Mesenchymal stem cell (in vitro differentiated cells and primary cell): ENCODE measurements at regions not wholly inside any gene's neighbourhood (a gene's known extent, or its start where the extent isn't known, plus 50 kb on each side); places are given as distances from the start of the nearest gene placed in this dataset.

Experiments used
- DNase-seq: peaks from one replicate; pipeline ENCODE4 v3.0.0-alpha.2; 2013
- H2AFZ ChIP-seq: one replicate; pipeline ENCODE4 v1.6.1; 2013; ENCODE audit warnings: low read depth, mild to moderate bottlenecking, control low read depth, inconsistent platforms, low read length, moderate library complexity
- H2AK5ac ChIP-seq: 2 replicates; pipeline ENCODE4 v1.6.1; 2013; ENCODE audit warnings: low read length, moderate library complexity, mild to moderate bottlenecking, inconsistent platforms; ENCODE audit not compliant: severe bottlenecking
- H2BK120ac ChIP-seq: one replicate; pipeline ENCODE4 v1.6.1; 2013; ENCODE audit warnings: low read depth, mild to moderate bottlenecking, inconsistent platforms, low read length, moderate library complexity
- H2BK12ac ChIP-seq, 2 experiments: one replicate each; pipeline ENCODE4 v1.6.1; 2013; ENCODE audit warnings: inconsistent platforms in 2 of 2, low read length in 2 of 2, mild to moderate bottlenecking in 2 of 2, moderate library complexity in 2 of 2, control low read depth in 1 of 2
- H2BK15ac ChIP-seq: one replicate; pipeline ENCODE4 v1.6.1; 2013; ENCODE audit warnings: mild to moderate bottlenecking, low read depth, inconsistent platforms; ENCODE audit not compliant: poor library complexity, severe bottlenecking
- H2BK5ac ChIP-seq: 2 replicates; pipeline ENCODE4 v1.6.1; 2013; ENCODE audit warnings: low read depth, mild to moderate bottlenecking, low read length, control low read depth, inconsistent platforms; ENCODE audit not compliant: poor library complexity, severe bottlenecking
- H3K14ac ChIP-seq, 2 experiments: one replicate each; pipeline ENCODE4 v1.6.1; 2013; ENCODE audit warnings: inconsistent platforms in 2 of 2, low read length in 2 of 2, control low read depth in 1 of 2, mild to moderate bottlenecking in 1 of 2, moderate library complexity in 1 of 2
- H3K18ac ChIP-seq, 2 experiments: one replicate each; pipeline ENCODE4 v1.6.1; 2013; ENCODE audit warnings: inconsistent platforms in 2 of 2, low read length in 2 of 2, control low read depth in 1 of 2, low read depth in 1 of 2, mild to moderate bottlenecking in 1 of 2
- H3K23ac ChIP-seq, 2 experiments: one replicate each; pipeline ENCODE4 v1.6.1; 2013; ENCODE audit warnings: inconsistent platforms in 2 of 2, low read length in 2 of 2, mild to moderate bottlenecking in 2 of 2, moderate library complexity in 2 of 2, control low read depth in 1 of 2
- H3K27ac ChIP-seq: 2 replicates; pipeline ENCODE4 v1.5.1; 2013; ENCODE audit warnings: mild to moderate bottlenecking, moderate library complexity, low read length, control low read depth, inconsistent platforms; ENCODE audit not compliant: poor library complexity, severe bottlenecking
- H3K27me3 ChIP-seq, 2 experiments: 2 replicates each; pipeline versions ENCODE4 v1.6.1 to v1.7.0; 2013; ENCODE audit warnings: low read length in 2 of 2, mild to moderate bottlenecking in 2 of 2, moderate library complexity in 2 of 2, control low read depth in 1 of 2, inconsistent platforms in 1 of 2; ENCODE audit not compliant: control insufficient read depth in 1 of 2, insufficient read depth in 1 of 2
- H3K36me3 ChIP-seq, 2 experiments: 2 replicates each; pipeline versions ENCODE4 v1.6.1 to v1.7.0; 2013; ENCODE audit warnings: low read length in 2 of 2, control low read depth in 1 of 2, inconsistent platforms in 1 of 2, low read depth in 1 of 2, mild to moderate bottlenecking in 1 of 2; ENCODE audit not compliant: insufficient read depth in 2 of 2, control insufficient read depth in 1 of 2
- H3K4ac ChIP-seq, 2 experiments: one replicate each; pipeline ENCODE4 v1.6.1; 2013; ENCODE audit warnings: inconsistent platforms in 2 of 2, low read length in 2 of 2, mild to moderate bottlenecking in 2 of 2, moderate library complexity in 2 of 2, control low read depth in 1 of 2, low read depth in 1 of 2
- H3K4me1 ChIP-seq: 2 replicates; pipeline ENCODE4 v1.6.1; 2013; ENCODE audit warnings: low read depth, low read length, control low read depth; ENCODE audit not compliant: control insufficient read depth, insufficient read depth
- H3K4me2 ChIP-seq: 2 replicates; pipeline ENCODE4 v1.6.1; 2013; ENCODE audit warnings: low read length, mild to moderate bottlenecking, inconsistent platforms; ENCODE audit not compliant: poor library complexity, severe bottlenecking
- H3K4me3 ChIP-seq, 2 experiments: 2 replicates each; pipeline versions ENCODE4 v1.5.1 to v1.7.0; 2013; ENCODE audit warnings: low read length in 2 of 2, mild to moderate bottlenecking in 2 of 2, control low read depth in 1 of 2, low read depth in 1 of 2; ENCODE audit not compliant: insufficient read depth in 1 of 2
- H3K79me1 ChIP-seq: replicated peaks from 2 replicates; pipeline ENCODE4 v1.6.1; 2013; ENCODE audit warnings: mild to moderate bottlenecking, control low read depth, low read length, inconsistent platforms; ENCODE audit not compliant: poor library complexity, severe bottlenecking
- H3K9ac ChIP-seq: 2 replicates; pipeline ENCODE4 v1.7.0; 2013; ENCODE audit warnings: mild to moderate bottlenecking, low read length, moderate library complexity
- H3K9me3 ChIP-seq: 2 replicates; pipeline ENCODE4 v1.7.0; 2013; ENCODE audit warnings: mild to moderate bottlenecking, low read length; ENCODE audit not compliant: control insufficient read depth
- H4K8ac ChIP-seq: one replicate; pipeline ENCODE4 v1.6.1; 2013; ENCODE audit warnings: inconsistent platforms, mild to moderate bottlenecking, low read length, moderate library complexity
- H4K91ac ChIP-seq: one replicate; pipeline ENCODE4 v1.6.1; 2013; ENCODE audit warnings: mild to moderate bottlenecking, low read length, inconsistent platforms
- WGBS: methylation state at CpG from one replicate; pipeline ENCODE4 v1.1.7; 2013; ENCODE audit warnings: mixed read lengths; 5-methylcytosine and 5-hydroxymethylcytosine counted together

DNA sequence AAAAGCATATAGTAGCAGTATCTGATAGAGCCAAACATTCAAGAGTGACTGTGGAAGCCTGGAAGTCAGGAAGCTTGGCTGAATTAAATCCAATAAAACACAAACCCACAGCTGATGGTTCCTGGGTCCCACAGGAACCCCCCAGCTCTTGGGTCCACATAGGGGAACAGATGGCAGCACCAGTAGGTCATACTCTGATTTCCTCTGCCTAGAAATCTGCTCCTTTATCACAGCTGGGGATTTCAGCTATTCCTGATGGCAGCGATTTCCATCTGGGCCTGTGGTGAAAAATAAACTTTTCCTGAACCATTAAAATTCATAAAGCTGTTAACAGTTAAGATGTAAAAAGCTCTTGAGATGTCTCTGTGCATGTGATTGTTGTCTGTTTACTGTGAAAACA is 202.0 kb upstream of the FRMD6 start:
- DNase-seq = no peak
- Histone ChIP-seq H3K14ac (no peak overlapping the region), H2BK12ac (peak overlapping the region in 1 of 2 experiments; percentile 30), H3K9me3 (no peaks in the 10 kb centered on the region), H4K8ac (no peak overlapping the region), H3K4me1 (peaks cover 7% of the 10 kb centered on the region), H3K9ac (no peak overlapping the region), H2AK5ac (peak overlapping the region; percentile 46), H3K36me3 (no peaks in the 10 kb centered on the region), H3K4ac (no peak overlapping the region), H2BK120ac (no peak overlapping the region), H2BK5ac (no peak overlapping the region), H3K4me2 (no peak overlapping the region), H3K27ac (no peak overlapping the region), H3K79me1 (no peaks in the 10 kb centered on the region), H3K27me3 (no peaks in the 10 kb centered on the region), H3K18ac (no peak overlapping the region), H3K4me3 (no peak overlapping the region), H2BK15ac (no peak overlapping the region), H3K23ac (no peak overlapping the region), H4K91ac (no peak overlapping the region), H2AFZ (no peak overlapping the region)
- no CpG with 5 or more reads among the region's 1 CpG for WGBS

DNA sequence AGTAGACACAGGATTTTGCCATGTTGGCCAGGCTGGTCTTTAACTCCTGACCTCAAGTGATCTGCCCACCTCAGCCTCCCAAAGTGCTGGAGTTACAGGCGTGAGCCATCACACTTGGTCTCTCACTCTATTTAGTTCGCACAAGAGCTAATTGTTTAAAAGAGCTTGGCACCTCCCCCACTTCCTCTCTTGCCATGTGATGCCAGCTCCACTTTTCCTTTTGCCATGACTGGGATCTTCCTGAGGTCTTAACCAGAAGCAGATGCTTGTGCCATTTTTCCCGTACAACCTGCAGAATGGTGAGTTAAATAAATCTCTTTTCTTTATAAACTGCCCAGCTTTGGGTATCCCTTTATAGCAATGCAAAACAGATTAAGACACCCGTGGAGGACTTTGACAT is 200.1 kb upstream of the FRMD6 start:
- DNase-seq = no peak
- Histone ChIP-seq H3K27me3 (no peaks in the 10 kb centered on the region), H2AFZ (no peak overlapping the region), H3K4me3 (no peak overlapping the region), H3K23ac (no peak overlapping the region), H3K79me1 (no peaks in the 10 kb centered on the region), H4K91ac (no peak overlapping the region), H2BK120ac (no peak overlapping the region), H2BK15ac (no peak overlapping the region), H3K9me3 (no peaks in the 10 kb centered on the region), H2BK5ac (no peak overlapping the region), H4K8ac (no peak overlapping the region), H2BK12ac (no peak overlapping the region), H3K18ac (no peak overlapping the region), H2AK5ac (no peak overlapping the region), H3K4me2 (no peak overlapping the region), H3K27ac (no peak overlapping the region), H3K4ac (no peak overlapping the region), H3K9ac (no peak overlapping the region), H3K4me1 (peaks cover 7% of the 10 kb centered on the region), H3K14ac (no peak overlapping the region), H3K36me3 (no peaks in the 10 kb centered on the region)
- 67% methylated on average over 4 of the region's 4 CpGs for WGBS

DNA sequence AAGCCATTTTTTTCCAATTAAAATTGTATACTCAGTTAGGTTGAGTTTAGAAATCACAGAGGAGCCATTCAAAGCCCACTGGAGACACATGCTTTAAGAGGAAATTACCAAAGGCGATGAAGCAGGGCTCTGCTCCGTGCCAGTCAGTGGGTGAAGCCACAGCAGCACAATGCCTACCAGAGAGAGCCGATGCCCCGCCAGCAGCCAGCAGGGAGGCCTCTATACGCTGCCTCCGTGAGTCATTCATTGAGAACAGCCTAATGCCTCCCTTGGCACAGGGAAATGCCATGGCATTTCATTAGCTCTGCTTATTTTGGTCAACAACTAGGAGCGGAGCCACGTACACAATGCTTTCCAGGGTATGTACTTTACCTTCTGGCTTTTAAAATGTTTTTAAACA is 197.8 kb upstream of the FRMD6 start:
- peak overlapping the region in 1 of 2 experiments; percentile 4 for H3K14ac ChIP-seq
- no peak overlapping the region for H3K27ac ChIP-seq
- peak overlapping the region in 1 of 2 experiments; percentile 37 for H3K18ac ChIP-seq
- no peak overlapping the region for H2BK120ac ChIP-seq
- H3K27me3 ChIP-seq = no peaks in the 10 kb centered on the region
- H3K79me1 ChIP-seq = no peaks in the 10 kb centered on the region
- no peak overlapping the region for H3K4me2 ChIP-seq
- 91% methylated on average over 6 of the region's 8 CpGs for WGBS
- no peak overlapping the region for H3K9ac ChIP-seq
- H2AK5ac ChIP-seq = no peak overlapping the region
- H2BK5ac ChIP-seq = no peak overlapping the region
- no peak overlapping the region for H2BK15ac ChIP-seq
- H4K91ac ChIP-seq = no peak overlapping the region
- H3K4me3 ChIP-seq = no peak overlapping the region
- no peaks in the 10 kb centered on the region for H3K36me3 ChIP-seq
- peak overlapping the region in 1 of 2 experiments; percentile 38 for H2BK12ac ChIP-seq
- DNase-seq = no peak
- no peak overlapping the region for H3K23ac ChIP-seq
- peaks cover 7% of the 10 kb centered on the region for H3K4me1 ChIP-seq
- no peak overlapping the region for H3K4ac ChIP-seq
- no peaks in the 10 kb centered on the region for H3K9me3 ChIP-seq
- H4K8ac ChIP-seq = no peak overlapping the region
- no peak overlapping the region for H2AFZ ChIP-seq

DNA sequence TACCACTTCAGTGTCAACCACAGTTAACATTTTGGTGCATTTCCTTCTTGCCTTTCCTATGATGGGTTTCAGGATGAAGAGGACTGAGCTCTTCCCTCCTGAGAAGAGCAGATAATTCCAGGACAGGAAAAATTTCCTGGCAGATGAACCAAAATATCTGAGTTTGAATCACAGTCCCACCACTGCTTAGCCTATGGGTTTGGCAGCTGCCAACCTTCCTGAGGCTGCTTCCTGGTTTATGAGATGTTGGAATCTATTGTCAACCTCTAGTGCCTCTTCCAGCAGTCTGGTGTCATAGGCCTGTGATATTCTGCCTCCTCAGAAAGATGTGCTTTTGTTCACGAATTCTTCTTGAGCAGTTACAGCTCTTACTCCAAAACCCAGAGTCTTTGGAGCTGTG is 197.4 kb upstream of the FRMD6 start:
- H3K23ac ChIP-seq = no peak overlapping the region
- H3K14ac ChIP-seq = no peak overlapping the region
- H2BK5ac ChIP-seq = no peak overlapping the region
- H3K4me3 ChIP-seq = no peak overlapping the region
- no peak overlapping the region for H2AK5ac ChIP-seq
- H2BK120ac ChIP-seq = no peak overlapping the region
- no peak overlapping the region for H2BK15ac ChIP-seq
- DNase-seq = no peak
- no peak overlapping the region for H3K27ac ChIP-seq
- H3K4me1 ChIP-seq = peaks cover 2% of the 10 kb centered on the region
- no peaks in the 10 kb centered on the region for H3K9me3 ChIP-seq
- H2AFZ ChIP-seq = no peak overlapping the region
- H3K4me2 ChIP-seq = no peak overlapping the region
- H3K27me3 ChIP-seq = no peaks in the 10 kb centered on the region
- H4K91ac ChIP-seq = no peak overlapping the region
- H3K79me1 ChIP-seq = no peaks in the 10 kb centered on the region
- no peaks in the 10 kb centered on the region for H3K36me3 ChIP-seq
- no peak overlapping the region for H3K4ac ChIP-seq
- 100% methylated on average over 1 of the region's 1 CpG for WGBS
- H2BK12ac ChIP-seq = no peak overlapping the region
- peak overlapping the region in 1 of 2 experiments; percentile 34 for H3K18ac ChIP-seq
- no peak overlapping the region for H4K8ac ChIP-seq
- H3K9ac ChIP-seq = no peak overlapping the region
